Osteocyte (in vitro differentiated cells): ENCODE measurements at regions not wholly inside any gene's neighbourhood (a gene's known extent, or its start where the extent isn't known, plus 50 kb on each side); places are given as distances from the start of the nearest gene placed in this dataset.

Experiments used
- DNase-seq: peaks from one replicate; pipeline ENCODE4 v3.0.0; 2021; ENCODE audit warnings: mixed read lengths; ENCODE audit not compliant: unreplicated experiment; ENCODE audit errors: extremely low spot score
- H3K27ac Mint-ChIP-seq: one replicate; pipeline ENCODE4 v1.8.0; 2021; ENCODE audit warnings: mild to moderate bottlenecking, mixed read lengths; ENCODE audit not compliant: unreplicated experiment
- H3K27me3 Mint-ChIP-seq: one replicate; pipeline ENCODE4 v1.8.0; 2021; ENCODE audit warnings: mixed read lengths; ENCODE audit not compliant: unreplicated experiment
- H3K36me3 Mint-ChIP-seq: one replicate; pipeline ENCODE4 v1.8.0; 2021; ENCODE audit warnings: mixed read lengths; ENCODE audit not compliant: unreplicated experiment
- H3K4me1 Mint-ChIP-seq: one replicate; pipeline ENCODE4 v1.8.0; 2021; ENCODE audit warnings: mixed read lengths; ENCODE audit not compliant: unreplicated experiment
- H3K4me3 Mint-ChIP-seq: one replicate; pipeline ENCODE4 v1.8.0; 2021; ENCODE audit warnings: mild to moderate bottlenecking, moderate library complexity, mixed read lengths; ENCODE audit not compliant: unreplicated experiment
- H3K9me3 Mint-ChIP-seq: one replicate; pipeline ENCODE4 v1.8.0; 2021; ENCODE audit warnings: mixed read lengths; ENCODE audit not compliant: unreplicated experiment
- TF ChIP-seq, protein P1 (sequence below): fragments of 200-600 bp; sonication (generic); IDR thresholded peaks from 2 replicates; pipeline ENCODE4 v1.5.0; 2021; ENCODE audit warnings: antibody characterized with exemption, mild to moderate bottlenecking, moderate library complexity

DNA sequence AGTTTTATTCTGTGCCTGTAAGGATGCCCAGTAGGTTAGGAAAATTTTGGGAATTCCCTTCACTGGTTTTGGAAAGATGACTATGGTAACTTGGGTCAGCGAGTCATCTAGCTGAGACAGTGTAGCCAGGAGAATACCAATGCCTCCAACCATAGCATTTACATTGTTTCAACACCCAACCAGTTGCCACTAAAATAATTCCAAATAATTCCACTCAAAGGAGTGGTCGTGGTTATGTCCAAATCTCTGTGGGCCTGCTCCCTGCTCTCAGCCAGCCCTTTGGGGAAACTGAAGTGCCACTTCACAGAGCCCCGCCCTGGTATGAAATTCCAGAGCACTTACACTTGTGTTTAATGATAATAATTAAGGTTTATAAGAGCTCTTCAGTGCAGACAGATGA is 310.5 kb downstream of the PLK2 start:
- H3K27me3 Mint-ChIP-seq: peaks cover 3% of the 10 kb centered on the region
- H3K27ac Mint-ChIP-seq: no peak overlapping the region
- H3K4me1 Mint-ChIP-seq: peaks cover 6% of the 10 kb centered on the region
- H3K9me3 Mint-ChIP-seq: peaks cover 5% of the 10 kb centered on the region
- TF ChIP-seq, protein P1, sequence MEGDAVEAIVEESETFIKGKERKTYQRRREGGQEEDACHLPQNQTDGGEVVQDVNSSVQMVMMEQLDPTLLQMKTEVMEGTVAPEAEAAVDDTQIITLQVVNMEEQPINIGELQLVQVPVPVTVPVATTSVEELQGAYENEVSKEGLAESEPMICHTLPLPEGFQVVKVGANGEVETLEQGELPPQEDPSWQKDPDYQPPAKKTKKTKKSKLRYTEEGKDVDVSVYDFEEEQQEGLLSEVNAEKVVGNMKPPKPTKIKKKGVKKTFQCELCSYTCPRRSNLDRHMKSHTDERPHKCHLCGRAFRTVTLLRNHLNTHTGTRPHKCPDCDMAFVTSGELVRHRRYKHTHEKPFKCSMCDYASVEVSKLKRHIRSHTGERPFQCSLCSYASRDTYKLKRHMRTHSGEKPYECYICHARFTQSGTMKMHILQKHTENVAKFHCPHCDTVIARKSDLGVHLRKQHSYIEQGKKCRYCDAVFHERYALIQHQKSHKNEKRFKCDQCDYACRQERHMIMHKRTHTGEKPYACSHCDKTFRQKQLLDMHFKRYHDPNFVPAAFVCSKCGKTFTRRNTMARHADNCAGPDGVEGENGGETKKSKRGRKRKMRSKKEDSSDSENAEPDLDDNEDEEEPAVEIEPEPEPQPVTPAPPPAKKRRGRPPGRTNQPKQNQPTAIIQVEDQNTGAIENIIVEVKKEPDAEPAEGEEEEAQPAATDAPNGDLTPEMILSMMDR: no peak
- no peak overlapping the region for H3K4me3 Mint-ChIP-seq
- DNase-seq: no peak
- H3K36me3 Mint-ChIP-seq: no peaks in the 10 kb centered on the region

DNA sequence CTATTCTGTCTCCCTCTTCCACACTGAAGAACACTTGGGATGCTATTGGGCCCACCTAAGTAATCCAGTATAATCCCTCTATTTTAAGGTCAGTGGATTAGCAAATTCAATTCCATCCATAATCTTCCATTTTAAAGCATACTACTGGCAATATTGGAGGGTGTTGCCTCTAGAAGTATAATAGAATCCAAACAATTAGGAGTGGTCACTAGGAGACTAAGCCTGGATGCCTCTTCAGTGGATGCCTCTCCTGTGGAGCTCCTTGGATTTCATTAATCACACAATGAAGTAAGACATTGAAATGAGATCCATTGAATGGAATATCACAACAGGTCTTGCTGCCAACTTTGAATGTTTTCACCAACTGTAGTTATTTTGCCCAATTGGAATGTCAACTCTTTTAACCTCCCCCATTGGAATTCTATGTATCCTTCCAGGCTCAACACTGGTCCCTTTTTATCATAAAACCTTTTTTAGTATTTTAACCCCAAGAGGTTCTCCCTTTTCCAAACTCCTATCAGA is 311.6 kb downstream of the PLK2 start:
- Mint-ChIP-seq H3K27ac (no peak overlapping the region), H3K4me1 (peaks cover 6% of the 10 kb centered on the region), H3K36me3 (no peaks in the 10 kb centered on the region), H3K27me3 (no peaks in the 10 kb centered on the region), H3K4me3 (no peak overlapping the region), H3K9me3 (peaks cover 1% of the 10 kb centered on the region)
- TF ChIP-seq, protein P1: no peak
- DNase-seq: no peak

DNA sequence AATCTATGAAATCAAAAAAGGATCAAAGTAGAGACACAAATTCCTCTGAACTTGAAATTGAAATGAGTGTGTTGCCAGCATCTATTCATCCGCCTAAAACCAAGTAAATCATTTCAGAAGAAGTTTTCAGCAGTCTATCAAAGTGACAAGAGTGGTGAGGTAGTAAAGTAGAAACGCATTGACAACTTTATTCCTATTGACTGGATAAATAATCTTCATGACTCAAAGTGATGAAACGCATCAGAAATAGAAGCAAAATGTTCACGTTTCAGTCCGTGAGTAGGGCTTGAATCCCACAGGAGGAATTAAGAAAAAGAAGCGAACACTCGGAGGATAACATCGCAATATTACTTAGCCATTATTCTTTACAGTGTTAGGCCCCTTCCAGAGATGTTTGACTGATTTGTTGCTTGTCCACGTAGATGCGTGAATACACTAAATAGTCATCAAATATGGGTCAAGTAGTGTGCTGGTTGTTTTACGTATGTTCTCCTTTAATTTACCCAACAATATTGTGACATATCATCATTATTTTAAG is 314.4 kb downstream of the PLK2 start:
- TF ChIP-seq, protein P1: no peak
- no peaks in the 10 kb centered on the region for H3K27me3 Mint-ChIP-seq
- H3K27ac Mint-ChIP-seq: no peak overlapping the region

DNA sequence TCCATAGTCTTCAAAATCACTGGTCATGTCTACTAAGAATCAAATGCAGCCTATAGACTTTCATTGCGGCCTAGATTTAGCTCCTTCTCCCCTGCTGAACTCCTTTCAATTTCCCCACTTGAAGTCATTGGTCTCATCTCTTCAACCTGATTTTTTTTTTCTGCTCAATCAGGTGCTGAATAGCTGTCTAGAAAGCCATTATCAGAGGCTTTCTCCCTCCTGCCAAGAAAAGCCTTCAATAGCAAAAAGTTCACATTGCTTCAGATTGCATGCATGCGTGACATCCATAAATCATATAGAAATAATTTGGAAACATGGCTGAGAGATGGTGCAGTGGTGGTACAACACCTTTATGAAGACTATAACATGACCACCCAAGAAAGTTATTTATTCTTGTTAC is 316.2 kb downstream of the PLK2 start:
- Mint-ChIP-seq H3K4me3 (no peak overlapping the region), H3K27me3 (no peaks in the 10 kb centered on the region)
- TF ChIP-seq, protein P1: no peak

More for the DNA sequence above, 314.4 kb downstream of the PLK2 start:
- H3K4me1 Mint-ChIP-seq: peaks cover 6% of the 10 kb centered on the region
- no peaks in the 10 kb centered on the region for H3K36me3 Mint-ChIP-seq
- no peaks in the 10 kb centered on the region for H3K9me3 Mint-ChIP-seq
- no peak overlapping the region for H3K4me3 Mint-ChIP-seq
- no peak for DNase-seq

DNA sequence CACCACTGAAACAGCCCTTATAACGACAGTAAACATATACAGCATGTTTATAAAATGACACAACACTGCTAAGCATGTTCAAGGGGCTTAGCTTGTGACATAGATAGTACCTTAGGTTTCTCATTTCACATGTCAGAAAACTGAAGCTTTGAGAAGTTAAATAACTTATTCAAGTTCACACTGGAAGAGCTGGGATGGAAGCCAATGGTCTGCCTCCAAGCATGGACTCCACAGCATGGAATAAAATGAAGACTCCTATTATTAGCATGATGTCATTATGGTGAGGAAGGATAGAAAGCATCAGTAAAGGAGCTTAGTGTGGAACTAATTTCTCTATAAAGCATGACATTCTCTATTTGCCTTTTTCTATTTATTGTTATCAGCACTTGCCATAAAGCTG is 316.7 kb downstream of the PLK2 start:
- TF ChIP-seq, protein P1: no peak
- H3K36me3 Mint-ChIP-seq: no peaks in the 10 kb centered on the region
- H3K4me3 Mint-ChIP-seq: no peak overlapping the region
- H3K27ac Mint-ChIP-seq: no peak overlapping the region
- no peaks in the 10 kb centered on the region for H3K9me3 Mint-ChIP-seq
- H3K27me3 Mint-ChIP-seq: no peaks in the 10 kb centered on the region
- H3K4me1 Mint-ChIP-seq: no peaks in the 10 kb centered on the region
- DNase-seq: no peak

More for the DNA sequence above, 316.2 kb downstream of the PLK2 start:
- Mint-ChIP-seq H3K27ac (no peak overlapping the region), H3K36me3 (no peaks in the 10 kb centered on the region), H3K9me3 (no peaks in the 10 kb centered on the region), H3K4me1 (peaks cover 2% of the 10 kb centered on the region)
- no peak for DNase-seq
